GM21786 (cell line): ENCODE measurements at regions not wholly inside any gene's neighbourhood (a gene's known extent, or its start where the extent isn't known, plus 50 kb on each side); places are given as distances from the start of the nearest gene placed in this dataset.
A peak's percentile ranks its signal among the peaks of the same experiment; 100 is the strongest.

Source experiments
- ATAC-seq: cut with Tn5 transposase; IDR thresholded peaks from one replicate; pipeline ENCODE4 v1.9.1; 2021; ENCODE audit not compliant: unreplicated experiment

DNA sequence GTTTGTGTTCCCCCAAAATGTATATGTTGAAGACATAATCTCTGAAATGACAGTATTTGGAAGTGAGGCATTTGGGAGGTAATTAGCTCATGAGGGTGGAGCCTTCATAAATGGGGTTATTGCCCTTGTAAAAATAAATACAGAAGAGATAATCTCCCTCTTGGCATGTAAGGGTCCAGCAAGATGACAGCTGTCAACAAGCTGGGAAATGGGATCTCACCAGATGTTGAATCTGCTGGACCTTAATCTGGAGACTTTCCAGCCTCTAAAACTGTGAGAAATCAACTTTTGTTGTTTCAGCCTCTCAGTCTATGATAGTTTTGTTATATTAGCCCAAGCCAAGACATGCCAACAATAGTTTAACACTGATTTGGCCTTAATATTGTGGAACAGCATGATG lies 438.2 kb upstream of the PCDH7 start:
- no peak for ATAC-seq

DNA sequence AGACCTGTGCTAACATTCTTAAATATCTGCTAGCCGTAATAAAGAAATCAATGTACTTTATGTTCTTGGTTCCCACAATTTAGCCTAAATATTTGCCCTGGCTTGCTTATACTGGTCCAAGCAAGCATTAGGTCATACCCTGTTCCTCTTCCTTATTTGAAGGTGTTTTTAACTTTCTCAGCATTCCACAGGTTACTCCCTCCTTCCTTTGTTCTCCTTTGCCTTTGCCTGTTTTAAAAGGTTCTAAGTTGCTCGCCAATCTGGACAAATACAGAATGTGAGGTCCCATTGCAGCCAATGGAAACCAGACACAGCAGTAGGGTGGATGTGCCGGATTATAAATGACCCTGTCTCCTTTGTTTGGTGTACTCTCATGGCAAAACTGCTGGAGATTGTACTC lies 436.8 kb upstream of the PCDH7 start:
- ATAC-seq = no peak

DNA sequence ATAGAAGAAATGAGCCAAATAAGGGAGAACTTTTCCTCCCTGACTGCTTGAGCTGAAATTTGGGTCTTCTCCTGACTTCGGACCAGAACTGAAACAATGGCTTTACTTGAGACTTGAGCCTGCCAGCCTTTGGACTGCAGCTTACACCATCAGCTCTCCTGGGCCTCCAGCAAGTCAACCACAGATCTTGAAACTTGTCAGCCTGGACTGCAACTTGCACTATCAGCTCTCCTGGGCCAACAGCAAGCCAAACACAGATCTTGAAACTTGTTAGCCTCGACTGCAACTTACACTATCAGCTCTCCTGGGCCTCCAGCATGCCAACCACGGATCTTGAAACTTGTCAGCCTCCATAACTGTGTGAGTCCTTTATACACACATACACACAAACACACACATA lies 425.9 kb upstream of the PCDH7 start:
- no peak for ATAC-seq

DNA sequence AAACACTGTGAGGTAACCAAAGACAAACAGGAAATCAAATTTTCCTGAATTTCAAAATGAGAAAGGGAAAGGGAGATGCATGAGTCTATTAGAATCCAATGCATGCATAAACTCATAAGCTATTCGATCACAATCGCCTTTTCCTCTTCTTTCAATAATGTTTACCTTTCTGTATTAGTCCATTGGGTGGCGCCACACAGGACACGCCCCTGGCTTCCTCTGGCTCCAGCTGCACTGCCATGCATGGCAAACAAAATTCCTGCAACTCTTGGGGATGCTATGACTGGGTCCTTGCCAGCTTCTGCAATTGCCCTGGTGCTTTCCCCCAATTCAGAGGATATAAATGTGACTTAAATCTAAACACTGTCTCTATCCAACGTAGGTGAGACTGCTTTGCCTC lies 424.5 kb upstream of the PCDH7 start:
- ATAC-seq = no peak

DNA sequence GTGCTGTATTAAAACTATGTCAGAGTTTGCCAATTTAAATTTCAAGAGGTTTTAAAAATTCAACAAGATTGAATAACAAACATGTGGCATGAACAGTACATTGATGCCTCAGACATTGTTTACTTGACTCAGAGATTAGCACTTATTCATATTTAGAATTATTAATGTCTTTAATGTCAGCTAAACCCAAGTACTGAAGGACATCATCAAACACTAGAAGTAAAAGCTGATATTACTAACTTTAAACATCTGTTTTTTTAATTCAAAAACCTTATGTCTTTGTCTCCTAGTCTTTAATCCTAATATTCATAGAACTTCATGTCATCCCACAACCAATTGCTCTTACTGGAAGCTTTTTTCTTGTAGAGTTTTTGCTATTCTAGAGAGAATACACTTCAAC lies 406.2 kb upstream of the PCDH7 start:
- ATAC-seq = no peak

DNA sequence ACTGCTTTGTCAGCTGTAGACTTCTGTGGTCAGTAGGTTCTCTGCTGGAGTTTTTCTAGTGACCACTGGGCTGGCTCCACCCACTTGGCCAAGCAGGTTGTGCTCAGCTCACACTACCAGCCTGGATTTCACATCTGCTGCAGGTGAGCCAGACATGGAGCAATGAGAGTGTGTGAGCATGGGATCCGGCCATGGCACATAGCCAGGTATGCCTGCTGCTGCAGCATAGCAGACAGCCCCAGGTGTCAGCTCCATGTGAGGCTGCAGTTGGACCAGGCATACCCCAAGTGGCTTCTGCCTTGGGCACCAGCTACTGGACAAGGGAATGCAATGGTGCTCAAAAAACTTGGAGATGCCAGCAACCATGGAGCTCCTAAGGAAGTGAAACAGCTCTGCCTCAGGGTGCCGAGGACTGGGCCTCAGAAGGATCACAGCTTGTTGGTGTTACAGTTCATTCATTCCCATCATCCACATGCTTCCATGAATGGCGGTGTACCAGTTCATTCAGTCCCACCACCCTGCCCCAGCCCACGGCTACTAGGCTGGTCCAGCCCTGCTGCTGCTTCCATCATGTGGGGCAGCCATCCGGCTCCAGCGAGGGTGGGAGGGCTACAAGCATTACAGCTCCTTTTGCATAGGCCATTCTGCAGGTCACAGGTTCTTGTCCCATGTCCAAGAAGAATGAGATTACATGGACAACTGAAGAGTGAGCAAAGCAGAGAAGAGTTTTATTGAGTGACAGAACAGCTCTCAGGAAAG lies 389.1 kb upstream of the PCDH7 start:
- no peak for ATAC-seq

DNA sequence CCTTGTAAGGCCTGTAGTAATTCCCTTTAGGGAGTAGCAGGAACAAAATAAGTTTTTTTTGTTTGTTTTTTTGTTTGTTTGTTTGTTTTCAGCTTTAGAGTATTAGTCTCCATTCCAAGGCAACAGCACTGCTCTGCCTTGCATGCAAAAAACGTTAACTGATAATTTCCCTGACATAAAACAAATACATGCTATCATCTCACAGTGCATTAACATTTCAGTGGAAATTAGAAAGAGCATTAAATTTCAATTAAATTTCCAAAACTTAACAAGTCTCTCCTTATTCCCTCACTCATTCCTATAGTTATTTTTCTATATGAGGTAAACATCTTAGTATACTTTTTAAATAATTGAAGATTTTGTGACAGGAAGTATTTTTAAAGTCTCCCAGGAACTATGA lies 378.4 kb upstream of the PCDH7 start:
- no peak for ATAC-seq

DNA sequence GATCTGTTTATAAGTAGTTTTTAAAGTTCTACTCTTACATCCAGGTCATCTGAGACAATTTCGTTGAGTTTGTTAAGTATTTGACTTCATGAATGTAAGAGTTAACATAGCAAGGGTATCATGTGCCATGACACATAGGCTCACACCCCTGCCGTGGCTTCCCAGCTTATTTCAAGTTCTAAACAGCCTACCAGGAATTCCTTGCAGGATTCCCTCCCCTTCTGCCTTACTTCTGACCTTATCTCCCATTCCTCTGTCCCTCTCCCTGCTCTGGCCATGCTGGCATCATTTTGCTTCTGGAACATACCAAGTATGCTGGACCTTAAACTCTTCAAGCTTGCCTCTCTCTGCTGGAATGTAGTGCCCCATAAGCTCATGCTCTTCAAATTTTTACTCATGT lies 369.9 kb upstream of the PCDH7 start:
- ATAC-seq = no peak

DNA sequence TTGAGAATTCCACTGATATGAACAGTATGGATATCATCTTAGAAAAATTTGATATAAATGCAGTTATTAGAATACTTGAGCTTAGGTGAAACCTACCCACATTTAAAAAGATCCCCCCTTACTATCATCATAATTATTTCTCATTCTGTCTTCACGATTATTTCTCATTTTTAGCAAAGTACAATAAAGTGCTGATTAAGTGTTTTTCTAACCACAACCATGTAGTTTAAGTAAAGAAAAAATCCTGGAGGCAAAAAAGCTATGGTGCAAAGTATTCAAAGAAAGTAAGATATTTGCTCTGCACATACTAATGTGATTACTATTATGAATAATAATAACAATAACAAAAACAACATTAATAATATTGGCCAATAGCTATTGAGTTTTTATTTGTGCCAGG lies 365.6 kb upstream of the PCDH7 start:
- no peak for ATAC-seq

DNA sequence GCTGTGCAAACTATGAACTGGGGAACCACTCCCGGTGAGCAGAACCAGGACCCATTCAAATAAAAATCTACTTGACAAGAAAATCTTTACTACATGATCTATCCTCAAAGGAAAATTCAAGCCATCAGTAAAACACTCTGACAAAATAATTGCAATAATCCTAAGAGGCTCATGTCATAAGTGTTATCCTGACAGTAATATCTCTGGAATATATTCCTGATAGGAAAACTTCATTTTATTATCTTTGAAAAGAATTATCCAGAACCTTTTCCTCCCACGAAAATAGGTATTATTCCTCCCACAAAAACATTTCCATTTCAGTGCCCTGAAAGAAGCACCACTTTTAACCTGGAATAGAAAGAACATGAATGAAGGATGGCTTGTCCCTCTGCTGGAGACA lies 357.7 kb upstream of the PCDH7 start:
- no peak for ATAC-seq

DNA sequence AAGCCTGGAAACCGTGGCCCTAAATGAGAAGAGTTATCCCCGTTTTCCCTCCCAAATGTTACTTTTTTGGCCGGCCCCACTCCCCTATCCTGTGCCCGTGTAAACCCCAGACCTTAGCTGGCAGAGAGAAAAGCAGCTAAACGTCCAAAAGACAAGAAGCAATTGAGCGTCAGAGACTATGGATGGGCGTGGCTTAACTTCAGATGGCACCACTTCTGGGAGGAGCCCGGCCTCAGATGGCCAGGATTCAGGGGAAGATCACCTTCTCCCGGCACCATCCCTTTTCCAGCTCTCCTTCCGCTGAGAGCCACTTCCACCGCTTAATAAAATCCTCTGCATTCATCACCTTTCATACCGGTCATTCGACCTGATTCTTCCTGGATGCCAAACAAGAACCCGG lies 350.1 kb upstream of the PCDH7 start:
- no peak for ATAC-seq

DNA sequence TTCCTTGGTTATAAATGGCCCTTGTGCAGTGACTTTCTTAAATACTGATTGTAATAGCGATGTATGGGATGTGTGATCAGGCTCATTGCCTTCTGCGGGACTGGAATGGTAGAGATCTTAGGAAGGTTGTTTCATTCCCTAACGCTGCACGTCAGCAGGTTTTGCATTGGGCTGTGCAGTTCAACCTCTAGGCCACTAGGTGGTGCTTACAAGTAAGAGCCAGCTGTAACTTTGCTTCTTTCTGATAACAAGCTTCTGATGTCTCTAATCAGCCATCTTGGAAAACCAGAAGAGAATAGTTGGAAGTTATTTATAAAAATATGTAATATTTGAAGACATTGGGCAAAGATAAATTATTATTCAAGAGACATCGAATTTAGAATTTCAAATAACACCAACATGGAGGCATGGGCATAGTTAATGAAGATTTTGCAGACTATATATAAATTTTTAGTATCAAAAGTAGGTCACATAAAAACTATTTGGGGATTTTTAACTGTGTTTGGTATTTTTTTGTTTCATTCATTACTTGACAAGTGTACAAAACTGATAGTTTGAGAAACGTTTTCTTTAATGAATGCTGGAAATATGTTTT lies 339.7 kb upstream of the PCDH7 start:
- peak; percentile 92 for ATAC-seq

DNA sequence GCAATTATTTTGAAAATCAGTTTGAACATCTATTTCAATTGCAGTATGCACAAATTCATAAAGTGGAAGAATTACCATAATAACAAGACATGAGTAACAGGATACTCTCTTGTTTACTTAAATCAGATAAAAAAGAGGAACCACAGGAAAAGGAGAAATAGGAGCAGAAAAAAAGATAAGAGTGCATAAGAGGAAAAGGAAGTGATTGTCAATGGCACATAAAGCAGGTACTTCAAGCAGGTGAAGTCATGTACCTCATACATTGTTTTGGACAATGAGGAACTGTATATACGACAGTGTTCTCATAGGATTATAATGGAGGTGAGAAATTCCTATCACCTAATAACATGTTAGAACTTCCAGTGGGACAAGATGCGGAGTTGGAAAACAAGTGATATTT lies 334.5 kb upstream of the PCDH7 start:
- no peak for ATAC-seq

DNA sequence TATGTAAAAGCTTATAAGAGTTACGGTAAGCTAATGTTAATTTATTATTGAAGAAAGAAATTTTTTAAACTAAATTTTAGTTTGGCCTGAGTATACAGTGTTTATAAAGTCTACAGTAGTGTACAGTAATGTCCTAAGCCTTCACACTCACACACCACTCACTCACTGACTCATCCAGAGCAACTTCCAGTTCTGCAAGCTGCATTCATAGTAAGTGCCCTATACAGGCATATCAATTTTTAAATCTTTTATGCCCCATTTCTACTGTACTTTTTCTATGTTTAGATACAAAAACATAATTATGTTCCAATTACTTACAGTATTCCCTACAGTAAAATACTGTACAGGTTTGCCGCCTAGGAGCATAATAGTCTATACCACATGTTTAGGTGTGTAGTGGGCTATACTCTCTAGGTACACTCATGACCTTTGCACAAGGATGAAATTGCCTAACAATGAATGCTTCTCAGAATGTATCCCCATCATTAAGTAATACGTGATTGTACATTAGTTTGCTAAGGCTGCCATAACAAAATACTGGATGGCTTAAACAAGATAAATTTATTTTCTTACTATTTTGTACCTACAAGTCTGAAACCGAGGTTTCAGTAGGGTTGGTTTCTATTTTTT lies 333.8 kb upstream of the PCDH7 start:
- no peak for ATAC-seq

DNA sequence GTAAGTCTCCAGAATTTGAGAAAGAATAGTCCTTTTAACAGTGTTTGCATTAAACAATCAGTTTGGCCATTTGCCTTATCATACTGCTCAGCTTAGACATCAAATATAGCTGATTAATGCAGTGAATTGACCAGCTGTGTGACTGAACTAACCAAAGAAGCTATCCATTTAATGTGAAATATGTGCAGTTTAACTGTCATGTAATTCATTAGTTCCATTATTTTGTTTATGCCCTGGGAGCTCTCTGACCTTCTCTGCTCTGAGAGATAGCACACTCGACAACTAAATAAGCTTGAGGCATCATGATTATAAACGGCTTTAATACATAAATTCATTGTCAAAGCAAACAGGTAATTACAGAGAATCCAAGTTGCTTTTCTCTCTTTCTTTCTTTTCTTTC lies 324.3 kb upstream of the PCDH7 start:
- no peak for ATAC-seq

DNA sequence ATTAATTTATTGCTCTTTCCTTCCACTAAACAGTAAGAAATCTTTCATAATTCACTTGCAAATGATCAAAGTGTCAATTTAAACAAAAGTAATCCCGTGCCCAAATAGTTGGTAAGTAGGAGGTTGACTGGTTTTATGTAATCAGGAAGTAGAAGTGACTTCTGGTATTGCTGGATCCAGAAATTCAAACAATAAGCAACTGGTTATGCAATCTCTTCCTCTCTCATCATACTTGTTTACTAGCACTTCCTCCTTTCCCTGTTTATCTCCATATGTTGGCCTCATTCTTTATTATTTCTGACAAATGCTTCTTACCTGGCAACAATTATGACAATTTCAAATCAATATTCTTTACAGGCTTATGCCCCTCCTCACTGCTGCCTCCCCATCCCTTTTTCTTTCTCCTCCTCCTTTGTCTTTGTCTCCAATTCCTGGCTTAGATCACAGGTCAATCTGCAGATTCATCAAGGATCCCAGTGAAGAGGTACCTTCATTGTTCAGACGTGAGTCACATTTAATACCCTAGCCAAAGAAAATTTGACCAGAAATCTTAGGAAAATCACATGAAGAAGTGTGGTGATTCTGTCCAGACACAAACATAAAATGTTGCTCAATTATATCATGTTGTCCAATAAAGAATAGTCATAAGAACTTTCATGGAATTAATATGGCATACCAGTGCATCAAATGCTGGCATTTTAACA lies 323.2 kb upstream of the PCDH7 start:
- no peak for ATAC-seq

DNA sequence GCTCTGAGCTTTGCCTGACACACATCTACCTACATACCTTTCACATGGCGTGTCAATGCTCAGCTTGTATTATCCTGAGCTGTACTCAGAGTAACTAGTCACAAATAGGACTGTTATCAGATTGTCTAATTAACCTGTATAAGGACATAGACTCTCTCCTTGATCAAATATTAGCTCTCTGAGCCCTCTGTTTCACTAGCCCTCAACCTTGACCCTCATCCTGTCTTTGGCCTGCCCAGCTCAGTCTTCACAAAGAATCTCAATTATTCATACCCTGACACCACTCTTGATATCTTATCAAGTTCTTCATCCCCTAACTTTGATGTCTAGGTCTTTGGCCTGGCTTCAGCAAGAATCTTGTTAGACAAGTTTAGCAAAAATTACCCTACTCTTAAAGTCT lies 320.7 kb upstream of the PCDH7 start:
- no peak for ATAC-seq

DNA sequence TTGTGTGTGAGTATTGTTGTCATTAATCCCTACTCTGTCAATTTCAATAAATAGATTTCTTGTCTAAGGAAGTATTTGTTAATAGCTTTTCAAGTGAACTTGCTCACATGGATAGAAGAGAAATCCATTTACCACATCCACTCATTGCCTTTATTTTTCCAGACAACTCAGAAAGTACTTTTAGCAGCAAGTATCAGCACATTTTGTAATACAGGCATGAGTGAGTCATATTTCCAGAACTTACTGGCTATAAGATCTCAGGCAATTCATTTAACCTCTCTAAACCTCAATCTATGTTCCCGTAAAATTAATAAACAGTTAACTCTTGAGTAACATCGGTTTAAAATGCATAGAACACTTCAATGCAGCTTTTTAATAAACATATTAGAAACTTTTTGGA lies 317.9 kb upstream of the PCDH7 start:
- ATAC-seq = no peak

DNA sequence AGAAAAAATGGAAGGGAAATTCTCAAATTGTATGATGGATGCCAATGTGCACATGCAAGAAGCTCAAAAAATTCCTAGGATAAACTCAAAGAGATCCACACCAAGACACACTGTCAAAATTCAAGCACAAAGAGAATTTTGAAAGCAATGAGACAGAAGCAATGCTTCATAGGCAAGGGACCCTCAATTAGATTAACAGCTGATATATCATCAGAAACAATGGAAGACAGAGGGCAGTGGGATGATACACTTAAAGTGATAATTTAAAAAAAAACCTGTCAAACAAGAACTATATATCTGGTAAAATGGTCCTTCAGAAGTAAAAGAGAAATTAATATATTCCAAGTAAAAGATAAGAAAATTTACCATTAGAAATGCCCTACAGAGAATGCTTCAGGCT lies 306.3 kb upstream of the PCDH7 start:
- ATAC-seq = no peak

DNA sequence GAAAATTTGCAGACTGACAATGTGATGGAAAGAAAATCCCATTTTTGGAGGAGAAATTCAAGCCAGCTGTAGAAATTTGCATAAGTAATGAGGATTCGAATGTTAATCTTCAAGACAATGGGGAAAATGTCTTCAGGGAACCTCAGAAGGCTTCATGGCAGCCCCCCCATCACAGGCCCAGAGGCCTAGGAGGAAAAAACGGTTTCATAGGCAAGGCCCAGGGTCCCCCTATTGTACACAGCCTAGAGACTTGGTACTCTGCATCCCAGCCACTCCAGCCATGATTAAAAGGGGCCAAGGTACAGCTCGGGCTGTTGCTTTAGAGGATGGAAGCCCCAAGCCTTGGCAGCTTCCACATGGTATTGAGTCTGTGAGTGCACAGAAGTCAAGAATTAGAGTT lies 303.6 kb upstream of the PCDH7 start:
- ATAC-seq = no peak

DNA sequence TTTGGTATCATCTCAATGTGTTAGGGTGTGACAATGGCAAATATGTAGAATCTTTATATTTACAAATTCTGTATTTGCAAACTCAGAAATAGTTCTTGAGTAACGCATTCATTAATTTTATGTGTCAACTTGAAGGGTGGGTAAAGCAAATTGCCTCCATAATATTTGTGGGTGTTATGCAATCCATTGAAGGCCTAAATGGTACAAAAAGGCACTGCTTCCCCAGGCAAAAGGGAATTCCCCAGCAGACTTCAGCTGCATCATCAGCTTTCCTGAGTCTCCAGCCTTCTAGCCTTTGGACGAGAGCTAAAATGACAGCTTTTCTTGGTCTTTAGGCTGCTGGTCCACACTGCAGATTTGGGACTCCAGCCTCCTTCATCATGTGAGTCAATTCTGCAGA lies 292.2 kb upstream of the PCDH7 start:
- no peak for ATAC-seq
